Retina (tissue), 1 donor: ENCODE measurements at regions not wholly inside any gene's neighbourhood (a gene's known extent, or its start where the extent isn't known, plus 50 kb on each side); places are given as distances from the start of the nearest gene placed in this dataset.
"Not testable (repeated sequence)": the region's sequence is repeated elsewhere in the genome, so short reads cannot be mapped to it uniquely, and the experiment has no call there.

ENCODE experiments used
- DNase-seq: peaks from one replicate; pipeline ENCODE4 v3.0.0-alpha.2; 2016

DNA sequence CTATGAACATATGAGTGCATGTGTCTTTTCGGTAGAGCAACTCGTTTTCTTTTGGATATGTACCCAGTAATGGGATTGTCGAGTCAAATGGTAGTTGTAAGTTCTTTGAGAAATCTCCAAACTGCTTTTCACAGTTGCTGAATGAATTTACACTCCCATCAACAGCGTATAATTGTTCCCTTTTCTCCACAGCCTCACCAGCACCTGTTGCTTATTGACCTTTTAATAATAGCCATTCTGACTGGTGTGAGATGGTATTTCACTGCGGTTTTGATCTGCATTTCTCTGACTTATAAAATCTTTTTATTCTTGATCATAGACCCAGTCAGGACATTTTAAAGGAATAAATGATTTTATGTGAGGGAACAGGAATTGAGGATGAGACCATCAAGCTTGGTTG lies 165.0 kb upstream of the KCTD3 start:
- DNase-seq, result no peak

DNA sequence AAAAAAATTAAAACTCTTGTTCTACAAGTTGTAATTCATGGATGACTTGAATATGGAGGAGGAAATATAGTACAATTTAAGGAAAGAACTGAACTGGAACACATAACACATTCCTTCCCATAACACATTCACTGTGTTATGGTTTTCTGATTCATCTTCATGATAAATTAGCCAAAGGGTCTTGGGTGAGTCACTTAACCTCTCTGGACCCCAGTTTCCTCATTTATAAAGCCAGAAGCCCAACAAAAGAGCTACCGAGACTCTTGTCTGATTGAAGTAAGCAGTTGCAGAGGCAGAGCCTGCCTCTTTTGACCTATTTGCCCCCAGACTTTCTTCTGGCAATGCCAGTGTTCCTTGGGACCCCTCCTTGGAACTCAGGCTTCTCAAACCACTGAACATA lies 161.9 kb upstream of the KCTD3 start:
- DNase-seq, result no peak

DNA sequence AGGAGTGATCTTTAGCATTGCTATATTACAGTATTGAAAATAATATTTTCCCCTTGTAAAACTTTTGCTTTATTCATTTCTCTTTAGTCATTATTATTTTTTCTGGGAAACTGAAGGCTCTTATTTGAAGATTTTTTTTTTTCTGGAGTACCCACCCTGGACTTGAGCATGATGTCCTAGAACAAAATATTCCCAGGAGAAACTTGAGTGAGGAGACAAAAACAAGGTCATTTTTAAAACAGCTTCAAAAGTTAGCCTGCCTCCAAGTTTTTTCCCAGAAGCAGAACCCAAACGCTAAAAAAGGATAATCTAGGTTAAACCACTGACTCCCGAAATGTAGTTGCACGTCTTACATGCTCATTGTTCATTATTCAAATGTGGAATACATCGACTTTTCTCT lies 160.2 kb upstream of the KCTD3 start:
- no peak for DNase-seq

DNA sequence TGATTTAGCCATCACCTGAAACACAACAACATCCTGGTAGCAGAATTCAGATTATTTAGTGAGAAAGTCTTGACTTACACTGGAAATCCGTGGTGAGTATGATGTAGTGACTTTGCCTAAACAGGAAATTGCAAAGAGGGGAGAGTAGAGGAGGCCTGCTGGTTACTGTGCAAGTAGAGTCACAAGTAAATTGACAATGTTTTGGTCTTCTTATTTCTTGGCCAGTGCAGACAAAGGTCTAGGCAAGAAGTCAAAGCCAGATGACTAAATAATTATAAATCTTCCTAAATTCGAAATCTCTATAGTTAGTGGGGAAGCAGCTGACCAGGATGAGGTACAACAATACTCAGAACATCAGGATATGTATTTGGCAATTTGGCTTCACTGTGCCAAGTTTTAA lies 159.5 kb upstream of the KCTD3 start:
- DNase-seq, result no peak

DNA sequence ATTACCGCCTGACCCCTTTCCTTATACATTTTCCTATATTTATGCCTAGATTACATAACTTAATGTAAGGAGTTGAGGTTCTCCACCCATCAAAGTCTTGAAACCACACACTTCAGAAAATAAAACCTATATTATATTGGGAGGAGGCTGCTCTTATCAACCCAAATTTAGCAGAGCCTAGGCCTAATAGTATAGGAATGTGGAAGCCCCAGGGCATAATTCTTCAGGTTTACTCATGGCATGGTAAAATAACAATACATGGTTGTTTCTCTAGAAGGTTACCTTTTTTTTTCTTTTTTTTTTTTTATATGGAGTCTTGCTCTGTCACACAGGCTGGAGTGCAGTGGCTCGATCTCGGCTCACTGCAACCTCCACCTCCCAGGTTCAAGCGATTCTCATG lies 157.6 kb upstream of the KCTD3 start:
- DNase-seq, result not testable (repeated sequence)

DNA sequence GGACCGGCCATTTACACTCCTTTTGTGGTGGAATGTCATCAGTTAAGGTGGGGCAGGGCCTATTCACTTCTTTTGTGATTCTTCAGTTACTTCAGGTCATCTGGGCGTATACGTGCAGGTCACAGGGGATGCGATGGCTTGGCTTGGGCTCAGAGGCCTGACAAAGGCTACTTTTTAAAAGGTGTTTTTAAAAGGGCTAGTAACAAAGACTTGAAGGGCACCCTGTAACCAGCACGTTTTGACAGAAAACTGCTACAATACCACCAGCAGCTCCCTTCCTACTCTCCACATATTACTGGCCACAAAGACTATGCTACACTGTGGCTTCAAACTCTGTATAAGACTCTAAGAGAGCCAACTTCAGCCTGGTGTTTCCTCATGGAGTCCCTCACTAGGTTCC lies 151.6 kb upstream of the KCTD3 start:
- not testable (repeated sequence) for DNase-seq

DNA sequence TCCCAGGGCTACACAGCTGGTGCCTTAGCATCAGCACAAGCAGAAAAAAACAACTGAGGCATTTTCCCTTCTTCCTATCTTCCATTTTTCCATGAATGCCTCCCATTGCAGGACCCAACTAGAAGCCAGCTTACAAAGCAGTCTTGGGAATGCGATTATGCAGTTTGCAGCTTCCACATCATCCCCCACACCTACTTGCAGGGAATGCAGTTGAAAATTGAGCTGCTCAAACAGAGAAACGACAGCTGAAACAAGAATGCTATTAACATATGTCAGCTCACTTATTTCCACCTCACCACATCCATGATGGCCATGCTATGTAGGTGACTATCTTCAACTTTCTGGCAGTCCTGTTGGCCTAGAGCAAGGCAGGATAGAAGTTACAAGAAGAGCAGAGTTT lies 150.6 kb upstream of the KCTD3 start:
- DNase-seq, result no peak

DNA sequence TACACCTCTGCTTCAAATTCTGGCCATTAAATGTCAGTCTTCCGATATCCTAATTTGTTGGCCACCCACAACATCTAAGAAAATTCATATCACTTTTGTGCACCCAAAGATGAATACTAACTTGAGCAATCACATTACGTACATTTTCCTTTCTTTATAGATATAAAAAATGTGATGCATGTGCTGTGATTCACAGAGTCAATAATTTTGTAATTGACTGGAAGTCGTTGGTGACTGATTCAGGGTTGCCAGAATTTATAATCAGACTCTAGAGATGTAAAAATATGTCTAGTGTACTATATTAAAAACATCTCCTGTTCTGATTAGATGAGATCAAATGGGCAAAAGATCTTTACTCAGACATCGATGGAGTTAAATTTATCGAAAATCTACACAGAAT lies 150.0 kb upstream of the KCTD3 start:
- no peak for DNase-seq

DNA sequence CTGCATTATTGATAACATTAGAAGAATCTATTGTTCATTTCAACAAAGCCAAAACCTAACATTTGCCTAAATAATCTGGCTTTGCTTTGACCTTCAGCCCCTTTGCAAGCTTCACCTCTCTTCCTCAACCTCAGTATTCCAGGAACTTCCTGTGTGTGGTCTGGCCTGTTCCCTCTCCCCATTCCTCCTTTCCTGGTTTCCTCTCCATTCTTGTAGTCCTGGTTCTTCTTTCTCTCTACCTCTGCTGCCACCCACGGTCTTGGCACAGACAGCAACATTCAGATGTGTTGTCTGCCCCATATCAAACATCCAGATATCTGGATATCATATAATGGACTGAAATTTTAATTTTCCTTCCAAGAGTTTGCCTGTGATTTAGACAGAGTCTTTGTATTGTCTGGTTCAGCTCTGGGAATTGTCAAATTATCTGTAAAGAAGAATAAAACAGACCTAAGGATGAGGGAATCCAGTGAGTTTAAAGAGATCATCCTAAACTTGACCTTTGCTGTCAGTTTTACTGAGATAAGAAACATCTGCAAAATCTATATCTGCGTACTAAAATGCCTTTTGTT lies 148.1 kb upstream of the KCTD3 start:
- no peak for DNase-seq

DNA sequence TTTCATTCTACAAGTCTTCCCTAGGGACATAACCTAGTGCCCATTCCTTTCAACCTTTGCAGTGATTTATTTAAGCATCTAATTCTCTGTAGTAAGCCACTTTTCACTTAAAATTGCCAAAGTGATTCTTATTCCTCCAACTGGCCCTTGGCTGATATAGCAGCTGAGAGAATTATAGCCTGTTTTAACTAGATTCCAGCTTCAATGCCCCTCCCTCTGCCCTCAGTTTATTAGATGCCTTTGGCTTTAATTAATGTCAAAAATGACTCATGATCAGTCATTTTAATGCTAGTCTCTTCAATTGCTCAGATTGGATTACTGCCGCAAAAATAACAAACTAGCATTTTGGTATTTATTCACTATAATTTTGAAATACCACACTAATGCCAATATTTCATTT lies 145.4 kb upstream of the KCTD3 start:
- DNase-seq, result no peak

DNA sequence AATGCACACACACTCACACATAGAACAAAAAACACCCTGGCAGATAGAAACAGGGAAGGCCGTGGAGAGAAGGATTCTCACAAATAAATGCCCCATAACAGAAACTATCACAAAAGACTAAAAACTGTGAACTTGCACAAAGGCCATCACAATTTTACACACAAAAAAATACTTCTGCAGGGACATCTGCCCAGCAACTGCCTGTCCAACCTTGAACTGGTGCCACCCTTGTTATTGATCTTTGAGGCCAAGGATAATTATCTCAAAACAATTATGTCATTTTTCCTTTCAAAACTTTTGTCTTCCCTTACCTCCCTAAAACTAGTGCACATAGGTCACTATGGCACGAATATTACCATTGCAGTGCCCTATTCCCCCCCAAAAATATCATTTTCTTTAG lies 143.8 kb upstream of the KCTD3 start:
- no peak for DNase-seq

DNA sequence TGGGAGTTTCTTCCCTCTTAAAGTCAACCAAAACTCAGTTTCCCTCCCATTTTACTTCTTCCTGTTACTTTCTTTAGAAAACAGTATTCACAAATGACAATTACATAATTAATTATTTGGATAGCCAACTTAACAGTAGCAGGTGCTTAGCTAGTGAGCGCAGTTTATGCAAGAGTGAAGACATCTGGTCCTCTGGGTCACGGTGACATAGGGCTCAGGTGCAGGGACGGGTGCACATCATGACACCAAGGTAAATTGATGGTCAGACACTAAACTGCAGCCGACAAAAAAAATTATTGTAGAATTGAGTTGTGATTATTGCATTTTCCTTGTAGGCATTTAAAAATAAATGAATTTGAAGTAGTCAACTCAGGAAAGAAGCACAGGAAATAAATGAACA lies 142.0 kb upstream of the KCTD3 start:
- DNase-seq, result no peak

DNA sequence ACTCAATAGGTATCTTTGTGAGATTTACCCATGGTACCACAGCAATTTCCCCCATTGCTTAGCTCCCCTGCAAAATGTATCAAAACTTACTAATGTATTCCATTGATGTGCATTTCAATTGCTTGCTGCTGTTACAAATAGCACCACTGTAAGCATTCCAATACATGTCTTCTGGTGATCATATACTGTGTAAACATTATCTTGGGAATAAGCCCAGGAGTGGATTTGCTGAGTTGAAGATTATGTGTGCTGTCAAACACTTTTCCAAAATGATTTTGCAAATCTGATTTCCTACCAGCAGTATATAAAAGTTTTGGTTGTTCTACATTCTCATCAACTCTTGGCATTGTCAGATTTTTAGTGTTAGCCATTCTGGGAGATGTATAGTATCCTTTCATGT lies 141.0 kb upstream of the KCTD3 start:
- DNase-seq, result no peak

DNA sequence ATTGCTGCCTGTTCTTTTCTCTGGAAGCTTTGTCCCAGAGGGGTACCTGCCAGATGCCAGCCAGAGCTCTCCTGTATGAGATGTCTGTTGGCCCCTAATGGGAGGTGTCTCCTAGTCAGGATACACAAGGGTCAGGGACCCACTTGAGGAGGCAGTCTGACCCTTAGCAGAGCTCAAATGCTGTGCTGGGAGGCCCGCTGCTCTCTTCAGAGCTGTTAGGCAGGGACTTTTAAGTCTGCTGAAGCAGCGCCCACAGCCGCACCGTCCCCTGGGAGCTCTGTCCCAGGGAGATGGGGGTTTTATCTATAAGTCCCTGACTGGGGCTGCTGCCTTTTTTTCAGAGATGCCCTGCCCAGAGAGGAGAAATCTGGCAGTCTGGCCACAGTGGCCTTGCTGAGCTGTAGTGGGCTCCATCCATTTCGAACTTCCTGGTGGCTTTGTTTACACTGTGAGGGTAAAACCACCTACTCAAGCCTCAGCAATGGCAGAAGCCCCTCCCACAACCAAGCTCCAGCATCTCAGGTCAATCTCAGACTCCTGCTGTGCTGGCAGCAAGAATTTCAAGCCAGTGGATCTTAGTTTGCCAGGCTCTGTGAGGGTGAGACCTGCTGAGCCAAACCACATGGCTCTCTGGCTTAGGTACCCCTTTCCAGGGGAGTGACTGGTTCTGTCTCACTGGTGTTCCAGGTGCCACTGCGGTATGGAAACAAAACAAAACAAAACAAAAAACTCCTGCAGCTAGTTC lies 134.4 kb upstream of the KCTD3 start:
- DNase-seq, result not testable (repeated sequence)

DNA sequence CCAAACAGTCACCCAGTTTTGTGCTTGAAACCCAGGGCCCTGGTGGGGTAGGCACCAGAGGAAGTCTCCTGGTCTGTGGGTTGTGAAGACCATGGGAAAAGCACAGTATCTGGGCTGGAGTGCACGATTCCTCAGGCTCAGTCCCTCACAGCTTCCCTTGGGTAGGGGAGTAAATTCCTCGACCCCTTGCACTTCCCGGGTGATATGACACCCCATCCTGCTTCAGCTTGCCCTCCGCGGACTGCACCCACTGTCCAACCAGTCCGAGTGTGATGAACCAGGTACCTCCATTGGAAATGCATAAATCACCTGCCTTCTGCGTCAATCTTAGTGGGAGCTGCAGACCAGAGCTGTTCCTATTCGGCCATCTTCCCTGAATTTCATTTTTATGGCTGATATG lies 133.9 kb upstream of the KCTD3 start:
- no peak for DNase-seq

DNA sequence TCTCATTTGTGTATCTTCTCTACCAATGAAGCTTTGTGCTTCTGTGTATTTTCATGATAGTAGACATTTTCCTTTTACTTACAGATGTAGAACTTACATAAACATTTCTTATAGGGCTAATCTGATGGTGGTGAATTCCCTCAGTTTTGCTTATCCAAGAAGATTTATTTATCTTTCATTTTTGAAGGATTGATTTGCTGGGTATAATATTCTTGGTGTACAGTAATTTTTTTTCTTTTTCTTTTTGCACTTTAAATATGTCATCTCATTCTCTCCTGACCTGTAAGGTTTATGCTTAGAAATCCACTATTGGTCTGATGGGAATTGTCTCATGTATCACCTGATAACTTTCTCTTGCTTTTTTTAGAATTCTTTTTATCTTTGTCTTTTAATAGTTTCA lies 127.6 kb upstream of the KCTD3 start:
- no peak for DNase-seq

DNA sequence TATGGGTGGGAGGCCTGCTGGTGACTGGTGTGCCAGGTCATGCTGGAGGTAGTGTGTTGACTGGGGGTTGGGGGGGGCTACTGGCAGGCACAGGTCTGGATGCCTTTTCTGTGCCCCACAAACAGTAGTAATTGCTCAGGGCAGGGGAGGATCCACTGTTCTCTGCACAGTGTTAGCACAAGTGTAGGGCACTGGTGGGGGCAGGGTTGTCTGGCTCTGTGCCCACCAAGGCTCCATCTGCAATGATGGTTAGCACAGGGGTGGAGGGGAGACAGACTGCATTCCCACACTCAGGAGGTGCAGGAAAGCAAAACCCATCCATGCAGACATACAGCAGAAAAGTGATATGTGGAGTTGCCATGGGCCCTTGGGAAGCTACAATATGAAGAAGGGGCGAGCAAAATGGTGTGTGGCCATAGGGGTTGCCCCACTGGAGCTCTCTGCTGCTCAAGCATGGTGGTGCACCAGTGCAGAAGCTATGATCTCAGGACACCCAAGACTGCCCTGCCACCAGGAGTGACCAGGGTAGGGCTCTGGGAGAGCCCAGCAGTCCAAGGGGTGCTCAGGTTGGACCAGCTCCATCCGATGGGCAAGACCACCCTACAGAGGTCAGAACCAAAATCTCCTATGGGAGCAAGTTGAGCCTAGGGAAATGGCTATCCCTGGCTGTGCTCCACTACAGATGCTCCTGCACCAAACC lies 122.2 kb upstream of the KCTD3 start:
- no peak for DNase-seq

DNA sequence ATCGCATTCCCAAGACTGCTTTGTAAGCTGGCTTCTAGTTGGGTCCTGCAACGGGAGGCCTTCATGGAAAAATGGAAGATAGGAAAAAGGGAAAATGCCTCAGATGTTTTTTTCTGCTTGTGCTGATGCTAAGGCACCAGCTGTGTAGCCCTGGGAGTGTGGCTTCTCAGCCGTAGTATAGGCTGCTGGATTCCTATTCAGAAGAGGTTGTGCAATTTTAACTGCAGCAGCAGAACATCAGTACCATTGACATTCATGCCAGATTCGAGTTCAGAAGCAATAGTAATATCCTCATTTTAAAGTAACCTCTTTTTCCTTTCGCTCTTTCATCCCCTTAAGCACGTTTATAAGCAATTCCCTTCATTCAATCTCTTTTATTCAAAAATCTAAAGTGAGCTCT lies 119.1 kb upstream of the KCTD3 start:
- not testable (repeated sequence) for DNase-seq

DNA sequence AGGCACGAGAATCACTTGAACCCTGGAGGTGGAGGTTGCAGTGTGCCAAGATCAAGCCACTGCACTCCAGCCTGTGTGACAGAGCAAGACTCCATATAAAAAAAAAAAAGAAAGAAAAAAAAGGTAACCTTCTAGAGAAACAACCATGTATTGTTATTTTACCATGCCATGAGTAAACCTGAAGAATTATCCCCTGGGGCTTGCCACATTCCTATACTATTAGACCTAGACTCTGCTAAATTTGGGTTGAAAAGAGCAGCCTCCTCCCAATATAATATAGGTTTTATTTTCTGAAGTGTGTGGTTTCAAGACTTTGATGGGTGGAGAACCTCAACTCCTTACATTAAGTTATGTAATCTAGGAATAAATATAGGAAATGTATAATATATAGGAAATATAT lies 118.0 kb upstream of the KCTD3 start:
- not testable (repeated sequence) for DNase-seq

DNA sequence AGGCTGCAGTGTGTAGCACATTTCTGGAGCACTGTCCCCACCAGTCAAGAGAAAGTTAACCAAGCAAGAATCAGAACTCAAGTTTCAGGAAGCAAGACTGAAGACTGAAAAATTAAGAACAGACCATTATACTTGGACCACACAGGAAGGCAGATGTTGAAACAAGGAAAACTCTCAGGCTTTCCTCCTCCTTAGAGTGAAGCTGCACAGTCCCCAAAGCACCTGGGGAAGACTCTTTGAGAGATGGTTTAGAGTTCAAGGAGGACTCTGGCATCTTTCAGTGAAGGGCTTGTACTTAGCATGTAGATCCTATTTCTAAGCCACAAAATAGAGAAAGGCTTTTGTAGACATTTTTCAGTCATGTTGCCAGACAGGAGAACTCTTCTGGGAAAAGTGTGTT lies 113.7 kb upstream of the KCTD3 start:
- no peak for DNase-seq

DNA sequence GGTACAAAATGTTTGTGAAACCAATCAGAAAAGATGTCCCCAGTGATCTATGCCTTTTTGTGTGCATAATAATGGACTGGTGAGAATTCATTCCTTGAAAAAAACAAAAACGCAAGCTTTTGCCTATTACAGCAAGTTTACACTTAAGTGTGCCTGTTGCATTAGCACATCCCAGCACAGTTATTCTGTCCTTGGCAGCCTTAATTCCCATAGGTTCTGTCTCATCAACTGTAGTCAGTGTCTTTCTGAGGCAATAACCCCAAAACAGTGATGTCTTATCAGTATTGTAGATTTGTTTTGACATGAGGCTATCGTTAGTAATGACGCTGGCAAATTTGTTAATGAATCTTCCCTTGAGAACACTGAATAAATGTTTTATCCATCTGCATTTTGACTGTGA lies 109.9 kb upstream of the KCTD3 start:
- DNase-seq, result no peak

DNA sequence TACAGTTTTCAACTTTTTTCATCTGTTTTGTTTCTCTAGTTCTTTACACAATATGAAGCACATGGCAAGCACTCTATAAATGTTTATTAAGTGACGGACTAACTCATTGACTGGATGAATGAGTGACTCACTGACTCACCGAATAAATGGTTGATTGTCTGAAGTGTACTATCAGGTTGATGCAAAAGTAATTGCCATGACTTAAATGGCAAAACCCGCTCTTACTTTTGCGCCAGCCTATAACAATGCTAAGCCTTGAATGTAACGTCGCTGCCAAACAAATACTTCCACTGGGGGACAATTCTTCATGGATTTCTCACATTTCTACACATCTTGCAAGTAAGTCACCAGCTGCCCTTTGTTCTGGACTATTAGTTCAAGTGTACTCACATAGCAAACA lies 109.0 kb upstream of the KCTD3 start:
- no peak for DNase-seq

DNA sequence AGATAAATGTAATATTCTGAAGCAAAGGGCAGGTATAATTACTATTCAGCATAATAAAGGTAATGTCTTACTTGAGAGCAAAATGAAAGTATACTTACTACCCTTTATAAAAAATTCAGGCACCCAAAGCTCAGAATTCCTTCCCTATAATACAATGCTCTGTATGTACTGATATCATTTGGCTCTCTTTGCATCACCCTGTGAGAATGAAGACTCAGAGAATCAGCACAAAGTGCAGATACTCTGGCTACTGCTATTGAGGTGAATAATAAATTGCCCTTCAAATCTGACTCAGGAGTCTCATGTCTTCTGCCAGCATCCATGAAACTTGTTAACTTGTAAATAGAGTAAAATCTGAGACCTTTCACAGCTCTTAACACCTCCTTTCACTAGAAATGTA lies 108.5 kb upstream of the KCTD3 start:
- DNase-seq, result no peak

DNA sequence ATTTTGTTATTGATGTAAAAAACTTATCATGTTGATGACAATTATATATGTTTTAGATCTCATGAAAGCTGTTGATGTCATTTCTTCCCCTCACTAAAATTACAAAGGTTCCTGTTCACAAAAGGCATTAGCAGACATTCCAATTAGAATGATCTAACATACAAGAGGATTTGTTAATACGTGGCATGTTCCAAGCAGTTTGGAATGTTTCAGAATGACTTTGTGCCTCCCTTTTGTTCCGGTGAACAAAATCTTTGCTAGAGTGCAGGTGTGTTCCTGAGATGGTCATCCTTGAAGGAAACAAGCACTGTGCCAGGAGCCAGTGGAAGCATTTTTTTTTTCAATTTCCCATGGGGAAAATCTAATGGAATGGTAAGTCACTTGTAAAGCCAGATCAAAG lies 108.0 kb upstream of the KCTD3 start:
- DNase-seq, result no peak

DNA sequence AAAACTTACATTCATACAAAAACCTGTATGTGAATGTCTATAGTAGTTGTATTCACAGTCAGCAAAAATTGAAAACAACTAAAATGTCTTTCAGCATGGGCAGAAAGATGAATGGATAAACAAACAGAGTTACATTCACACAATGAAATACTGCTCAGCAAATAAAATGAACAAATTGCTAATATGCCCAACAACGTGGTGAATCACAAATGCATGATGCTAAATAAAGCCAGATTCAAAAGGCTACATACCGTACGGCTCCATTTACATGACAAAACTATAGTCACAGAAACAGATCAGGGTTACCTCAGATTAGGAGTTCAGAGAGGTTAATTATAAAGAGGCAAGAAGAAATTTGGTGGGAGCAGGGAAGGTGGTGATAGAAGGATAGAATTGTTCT lies 100.7 kb upstream of the KCTD3 start:
- DNase-seq, result no peak
